ENCODE measurements at regions not wholly inside any gene's neighbourhood (a gene's known extent, or its start where the extent isn't known, plus 50 kb on each side); places are given as distances from the start of the nearest gene placed in this dataset.

GRCh38 chr6:140284871-140285270 lies 910.4 kb upstream of the CITED2 start:
- no peaks in the 10 kb centered on the region for H3K27me3 Mint-ChIP-seq
- Histone ChIP-seq H3K9me3 (ENCODE audit: control insufficient read depth in 2 of 2, low read length in 2 of 2) (no peaks in the 10 kb centered on the region), H3K4me1 (ENCODE audit: control insufficient read depth, insufficient read depth, low read length, poor library complexity, severe bottlenecking) (no peaks in the 10 kb centered on the region), H3K36me3 (ENCODE audit: control insufficient read depth, insufficient read depth, low read length) (no peaks in the 10 kb centered on the region), H3K4me3 (ENCODE audit: low read depth, low read length) (no peak overlapping the region), H3K27ac (ENCODE audit: insufficient read depth, low read length, poor library complexity, severe bottlenecking) (no peak overlapping the region), H3K27me3 (ENCODE audit: control insufficient read depth, insufficient read depth, low read length) (no peaks in the 10 kb centered on the region)
- H3K36me3 Mint-ChIP-seq: no peaks in the 10 kb centered on the region
- peaks cover 0 to 7% (median 0%) of the 10 kb centered on the region in 7 donors for H3K9me3 Mint-ChIP-seq
- H3K4me1 Mint-ChIP-seq: no peaks in the 10 kb centered on the region
- no peak overlapping the region for H3K4me3 Mint-ChIP-seq
- DNase-seq: no peak
- H3K27ac Mint-ChIP-seq: no peak overlapping the region
- ATAC-seq (ENCODE audit: low read depth in 2 of 2): no peak

GRCh38 chr6:140283197-140283596 lies 908.7 kb upstream of the CITED2 start:
- no peaks in the 10 kb centered on the region for H3K4me1 Mint-ChIP-seq
- Histone ChIP-seq H3K4me3 (ENCODE audit: low read depth, low read length) (no peak overlapping the region), H3K36me3 (ENCODE audit: control insufficient read depth, insufficient read depth, low read length) (no peaks in the 10 kb centered on the region), H3K27me3 (ENCODE audit: control insufficient read depth, insufficient read depth, low read length) (no peaks in the 10 kb centered on the region), H3K4me1 (ENCODE audit: control insufficient read depth, insufficient read depth, low read length, poor library complexity, severe bottlenecking) (no peaks in the 10 kb centered on the region), H3K9me3 (ENCODE audit: control insufficient read depth in 2 of 2, low read length in 2 of 2) (no peaks in the 10 kb centered on the region), H3K27ac (ENCODE audit: insufficient read depth, low read length, poor library complexity, severe bottlenecking) (no peak overlapping the region)
- H3K4me3 Mint-ChIP-seq: no peak overlapping the region
- no peaks in the 10 kb centered on the region for H3K36me3 Mint-ChIP-seq
- H3K27me3 Mint-ChIP-seq: no peaks in the 10 kb centered on the region
- no peak overlapping the region for H3K27ac Mint-ChIP-seq
- peaks cover 0 to 7% (median 0%) of the 10 kb centered on the region in 7 donors for H3K9me3 Mint-ChIP-seq
- no peak for ATAC-seq (ENCODE audit: low read depth in 2 of 2)
- no peak for DNase-seq

- ATAC-seq (ENCODE audit: low read depth in 2 of 2) (no peak), DNase-seq (no peak)
- Histone ChIP-seq H3K4me3 (ENCODE audit: low read depth, low read length) (no peak overlapping the region), H3K36me3 (ENCODE audit: control insufficient read depth, insufficient read depth, low read length) (no peaks in the 10 kb centered on the region), H3K27me3 (ENCODE audit: control insufficient read depth, insufficient read depth, low read length) (no peaks in the 10 kb centered on the region), H3K9me3 (ENCODE audit: control insufficient read depth in 2 of 2, low read length in 2 of 2) (no peaks in the 10 kb centered on the region), H3K27ac (ENCODE audit: insufficient read depth, low read length, poor library complexity, severe bottlenecking) (no peak overlapping the region), H3K4me1 (ENCODE audit: control insufficient read depth, insufficient read depth, low read length, poor library complexity, severe bottlenecking) (no peaks in the 10 kb centered on the region)
- Mint-ChIP-seq H3K36me3 (no peaks in the 10 kb centered on the region), H3K9me3 (peaks cover 0 to 7% (median 0%) of the 10 kb centered on the region in 7 donors), H3K4me3 (no peak overlapping the region), H3K27ac (no peak overlapping the region), H3K4me1 (no peaks in the 10 kb centered on the region), H3K27me3 (no peaks in the 10 kb centered on the region)
Observed at GRCh38 chr6:140281767-140282166, 907.3 kb upstream of the CITED2 start.

GRCh38 chr6:140281236-140281635 lies 906.8 kb upstream of the CITED2 start:
- ATAC-seq (ENCODE audit: low read depth in 2 of 2): no peak
- Mint-ChIP-seq H3K27me3 (no peaks in the 10 kb centered on the region), H3K27ac (no peak overlapping the region), H3K9me3 (peaks cover 0 to 7% (median 0%) of the 10 kb centered on the region in 7 donors), H3K36me3 (no peaks in the 10 kb centered on the region), H3K4me1 (no peaks in the 10 kb centered on the region), H3K4me3 (no peak overlapping the region)
- Histone ChIP-seq H3K4me1 (ENCODE audit: control insufficient read depth, insufficient read depth, low read length, poor library complexity, severe bottlenecking) (no peaks in the 10 kb centered on the region), H3K27me3 (ENCODE audit: control insufficient read depth, insufficient read depth, low read length) (no peaks in the 10 kb centered on the region), H3K27ac (ENCODE audit: insufficient read depth, low read length, poor library complexity, severe bottlenecking) (no peak overlapping the region), H3K36me3 (ENCODE audit: control insufficient read depth, insufficient read depth, low read length) (no peaks in the 10 kb centered on the region), H3K4me3 (ENCODE audit: low read depth, low read length) (no peak overlapping the region), H3K9me3 (ENCODE audit: control insufficient read depth in 2 of 2, low read length in 2 of 2) (no peaks in the 10 kb centered on the region)
- DNase-seq: no peak

- Histone ChIP-seq H3K27me3 (ENCODE audit: control insufficient read depth, insufficient read depth, low read length) (no peaks in the 10 kb centered on the region), H3K27ac (ENCODE audit: insufficient read depth, low read length, poor library complexity, severe bottlenecking) (no peak overlapping the region), H3K9me3 (ENCODE audit: control insufficient read depth in 2 of 2, low read length in 2 of 2) (no peaks in the 10 kb centered on the region), H3K4me3 (ENCODE audit: low read depth, low read length) (no peak overlapping the region), H3K36me3 (ENCODE audit: control insufficient read depth, insufficient read depth, low read length) (no peaks in the 10 kb centered on the region), H3K4me1 (ENCODE audit: control insufficient read depth, insufficient read depth, low read length, poor library complexity, severe bottlenecking) (no peaks in the 10 kb centered on the region)
- DNase-seq (no peak), ATAC-seq (ENCODE audit: low read depth in 2 of 2) (no peak)
- no peaks in the 10 kb centered on the region for H3K36me3 Mint-ChIP-seq
- H3K4me3 Mint-ChIP-seq: no peak overlapping the region
- H3K4me1 Mint-ChIP-seq: no peaks in the 10 kb centered on the region
- H3K9me3 Mint-ChIP-seq: peaks cover 0 to 5% (median 0%) of the 10 kb centered on the region in 7 donors
- no peak overlapping the region for H3K27ac Mint-ChIP-seq
- no peaks in the 10 kb centered on the region for H3K27me3 Mint-ChIP-seq
Observed at GRCh38 chr6:140276719-140277118, 902.3 kb upstream of the CITED2 start.

- Mint-ChIP-seq H3K36me3 (no peaks in the 10 kb centered on the region), H3K27me3 (no peaks in the 10 kb centered on the region), H3K4me3 (no peak overlapping the region), H3K9me3 (no peaks in the 10 kb centered on the region), H3K4me1 (no peaks in the 10 kb centered on the region), H3K27ac (no peak overlapping the region)
- ATAC-seq (ENCODE audit: low read depth in 2 of 2) (no peak), DNase-seq (no peak)
- Histone ChIP-seq H3K27me3 (ENCODE audit: control insufficient read depth, insufficient read depth, low read length) (no peaks in the 10 kb centered on the region), H3K9me3 (ENCODE audit: control insufficient read depth in 2 of 2, low read length in 2 of 2) (no peaks in the 10 kb centered on the region), H3K27ac (ENCODE audit: insufficient read depth, low read length, poor library complexity, severe bottlenecking) (no peak overlapping the region), H3K4me1 (ENCODE audit: control insufficient read depth, insufficient read depth, low read length, poor library complexity, severe bottlenecking) (no peaks in the 10 kb centered on the region), H3K4me3 (ENCODE audit: low read depth, low read length) (no peak overlapping the region), H3K36me3 (ENCODE audit: control insufficient read depth, insufficient read depth, low read length) (no peaks in the 10 kb centered on the region)
Observed at GRCh38 chr6:140276133-140276532, 901.7 kb upstream of the CITED2 start.

- Mint-ChIP-seq H3K36me3 (no peaks in the 10 kb centered on the region), H3K4me1 (no peaks in the 10 kb centered on the region), H3K9me3 (no peaks in the 10 kb centered on the region), H3K27ac (no peak overlapping the region), H3K27me3 (no peaks in the 10 kb centered on the region), H3K4me3 (no peak overlapping the region)
- H3K27me3 ChIP-seq (ENCODE audit: control insufficient read depth, insufficient read depth, low read length): no peaks in the 10 kb centered on the region
- H3K9me3 ChIP-seq (ENCODE audit: control insufficient read depth in 2 of 2, low read length in 2 of 2): no peaks in the 10 kb centered on the region
- no peak for ATAC-seq (ENCODE audit: low read depth in 2 of 2)
- no peaks in the 10 kb centered on the region for H3K36me3 ChIP-seq (ENCODE audit: control insufficient read depth, insufficient read depth, low read length)
- no peak overlapping the region for H3K4me3 ChIP-seq (ENCODE audit: low read depth, low read length)
- DNase-seq: no peak
- no peak overlapping the region for H3K27ac ChIP-seq (ENCODE audit: insufficient read depth, low read length, poor library complexity, severe bottlenecking)
- H3K4me1 ChIP-seq (ENCODE audit: control insufficient read depth, insufficient read depth, low read length, poor library complexity, severe bottlenecking): no peaks in the 10 kb centered on the region
Observed at GRCh38 chr6:140275725-140276124, 901.3 kb upstream of the CITED2 start.

- no peak for ATAC-seq (ENCODE audit: low read depth in 2 of 2)
- Mint-ChIP-seq H3K27me3 (no peaks in the 10 kb centered on the region), H3K27ac (no peak overlapping the region), H3K4me3 (no peak overlapping the region), H3K9me3 (no peaks in the 10 kb centered on the region), H3K36me3 (no peaks in the 10 kb centered on the region), H3K4me1 (no peaks in the 10 kb centered on the region)
- DNase-seq: no peak
- H3K9me3 ChIP-seq (ENCODE audit: control insufficient read depth in 2 of 2, low read length in 2 of 2): no peaks in the 10 kb centered on the region
- H3K36me3 ChIP-seq (ENCODE audit: control insufficient read depth, insufficient read depth, low read length): no peaks in the 10 kb centered on the region
- no peak overlapping the region for H3K27ac ChIP-seq (ENCODE audit: insufficient read depth, low read length, poor library complexity, severe bottlenecking)
- H3K4me1 ChIP-seq (ENCODE audit: control insufficient read depth, insufficient read depth, low read length, poor library complexity, severe bottlenecking): no peaks in the 10 kb centered on the region
- no peaks in the 10 kb centered on the region for H3K27me3 ChIP-seq (ENCODE audit: control insufficient read depth, insufficient read depth, low read length)
- no peak overlapping the region for H3K4me3 ChIP-seq (ENCODE audit: low read depth, low read length)
Observed at GRCh38 chr6:140274548-140274947, 900.1 kb upstream of the CITED2 start.

Measured in CD4-positive, CD25-positive, alpha-beta regulatory T cell (primary cell).